PC-9 (cell line): ENCODE measurements at regions not wholly inside any gene's neighbourhood (a gene's known extent, or its start where the extent isn't known, plus 50 kb on each side); places are given as distances from the start of the nearest gene placed in this dataset.

Experiments used
- BruUV-seq: library from RNA; stranded (reverse); fragments of 400-500 nt; replicated peaks from 2 replicates; lab custom pipeline; 2021; lab: Mats Ljungman, UMichigan
- CTCF ChIA-PET: fragments of 300-600 bp; sonication (Branson Sonifier 250); formaldehyde crosslinking; loops from one replicate; lab custom pipeline; 2022; ENCODE audit warnings: antibody characterized with exemption; lab: Charles Lee
- POLR2A ChIA-PET: fragments of 300-600 bp; sonication (Branson Sonifier 250); formaldehyde crosslinking; loops from one replicate; lab custom pipeline; 2022; ENCODE audit warnings: antibody characterized with exemption; ENCODE audit not compliant: unreplicated experiment; lab: Charles Lee
- DNase-seq, 2 experiments: peaks; one replicate each; pipeline versions ENCODE4 v3.0.0 to v3.0.0-alpha.2; 2015 to 2022; ENCODE audit warnings: mixed read lengths in 1 of 2
- H2AFZ ChIP-seq: fragments of 200-600 bp; sonication (generic); 2 replicates; pipeline ENCODE4 v1.8.1; 2017; ENCODE audit warnings: antibody characterized with exemption
- H3F3A ChIP-seq: fragments of 200-600 bp; sonication (generic); 2 replicates; pipeline ENCODE4 v1.8.1; 2017; ENCODE audit warnings: antibody characterized with exemption, mild to moderate bottlenecking, low read depth; ENCODE audit not compliant: insufficient read depth
- H3K27ac ChIP-seq: fragments of 200-600 bp; sonication (generic); 2 replicates; pipeline ENCODE4 v1.6.1; 2016; ENCODE audit warnings: mixed run types
- H3K27me3 ChIP-seq: fragments of 200-600 bp; sonication (generic); 2 replicates; pipeline ENCODE4 v1.6.1; 2016; ENCODE audit warnings: low read depth, mixed run types; ENCODE audit not compliant: insufficient read depth
- H3K36me3 ChIP-seq: fragments of 200-600 bp; sonication (generic); 2 replicates; pipeline ENCODE4 v1.6.1; 2016; ENCODE audit warnings: low read depth, mixed run types
- H3K4me1 ChIP-seq: fragments of 200-600 bp; sonication (generic); replicated peaks from 2 replicates; pipeline ENCODE4 v1.6.1; 2016; ENCODE audit warnings: mixed run types; ENCODE audit not compliant: insufficient read depth
- H3K4me2 ChIP-seq: fragments of 200-600 bp; sonication (generic); 2 replicates; pipeline ENCODE4 v1.6.1; 2017; ENCODE audit warnings: mixed run types
- H3K4me3 ChIP-seq: fragments of 200-600 bp; sonication (generic); 2 replicates; pipeline ENCODE4 v1.6.1; 2016; ENCODE audit warnings: mixed run types
- H3K79me2 ChIP-seq: fragments of 200-600 bp; sonication (generic); 2 replicates; pipeline ENCODE4 v1.6.1; 2017; ENCODE audit warnings: low read depth, mixed run types
- H3K9me2 ChIP-seq: fragments of 200-600 bp; sonication (generic); 2 replicates; pipeline ENCODE4 v1.8.1; 2017; ENCODE audit warnings: mild to moderate bottlenecking; ENCODE audit not compliant: insufficient read depth
- H3K9me3 ChIP-seq: fragments of 200-600 bp; sonication (generic); 2 replicates; pipeline ENCODE4 v1.8.1; 2016; ENCODE audit warnings: low read depth; ENCODE audit not compliant: insufficient read depth
- H4K20me1 ChIP-seq: fragments of 200-600 bp; sonication (generic); 2 replicates; pipeline ENCODE4 v1.8.1; 2017; ENCODE audit not compliant: insufficient read depth
- EZH2 ChIP-seq: fragments of 200-600 bp; sonication (generic); IDR thresholded peaks from 2 replicates; pipeline ENCODE4 v1.8.0; 2017; ENCODE audit warnings: antibody characterized with exemption, low read depth
- intact Hi-C: fragments of 100-400 bp; cut with micrococcal nuclease; formaldehyde crosslinking; loops from one replicate; pipeline ENCODE4 v1.10.0; 2022; ENCODE audit not compliant: unreplicated experiment
- TF ChIP-seq, protein P1 (sequence below): fragments of 200-600 bp; sonication (generic); conservative IDR thresholded peaks from 2 replicates; pipeline ENCODE4 v1.6.1; 2017; ENCODE audit warnings: mixed run types, antibody characterized with exemption, mild to moderate bottlenecking, moderate library complexity

DNA sequence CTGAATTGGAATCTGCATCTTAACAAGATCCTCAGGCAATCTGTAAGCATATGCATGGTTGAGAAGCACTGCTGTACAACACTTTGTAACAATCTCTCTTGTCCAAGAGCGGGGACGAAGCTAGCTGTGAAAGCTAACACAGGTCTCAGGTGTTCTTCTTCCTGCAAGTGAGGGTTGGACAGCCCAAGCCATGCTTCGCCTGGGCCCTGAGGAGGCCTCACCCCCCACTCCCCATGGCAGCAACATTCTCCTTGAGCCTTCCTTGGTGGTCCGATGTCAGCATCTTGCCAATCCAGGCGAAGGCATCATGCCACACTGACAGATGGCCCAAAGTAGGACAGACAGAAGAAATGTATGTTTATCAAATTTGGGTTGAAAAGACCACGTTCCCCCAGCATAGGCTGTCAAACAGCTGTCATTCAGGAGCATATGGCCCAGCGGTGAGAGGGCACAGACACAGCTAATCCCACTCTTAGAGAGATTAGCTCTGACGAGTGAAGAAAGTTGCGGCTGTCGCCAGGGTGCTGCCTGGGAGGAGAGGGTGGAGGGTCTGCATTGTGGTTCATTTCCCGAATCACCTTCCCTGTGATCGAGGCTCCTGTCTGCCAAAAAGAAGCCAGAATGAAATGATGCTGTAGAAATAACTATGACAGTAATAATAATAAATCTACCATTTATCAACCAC lies 344.7 kb downstream of the MYCN start:
- H3K9me2 ChIP-seq: no peaks in the 10 kb centered on the region
- no peak overlapping the region for H3K27ac ChIP-seq
- no peaks in the 10 kb centered on the region for H3K79me2 ChIP-seq
- no peak overlapping the region for H3K4me2 ChIP-seq
- H3K4me3 ChIP-seq: no peak overlapping the region
- no peak for DNase-seq
- ChIA-PET POLR2A (no interaction called here), CTCF (no interaction called here)
- H3F3A ChIP-seq: no peaks in the 10 kb centered on the region
- no peaks in the 10 kb centered on the region for H3K36me3 ChIP-seq
- intact Hi-C loops: no loop called here
- no peaks in the 10 kb centered on the region for H3K9me3 ChIP-seq
- TF ChIP-seq, protein P1, sequence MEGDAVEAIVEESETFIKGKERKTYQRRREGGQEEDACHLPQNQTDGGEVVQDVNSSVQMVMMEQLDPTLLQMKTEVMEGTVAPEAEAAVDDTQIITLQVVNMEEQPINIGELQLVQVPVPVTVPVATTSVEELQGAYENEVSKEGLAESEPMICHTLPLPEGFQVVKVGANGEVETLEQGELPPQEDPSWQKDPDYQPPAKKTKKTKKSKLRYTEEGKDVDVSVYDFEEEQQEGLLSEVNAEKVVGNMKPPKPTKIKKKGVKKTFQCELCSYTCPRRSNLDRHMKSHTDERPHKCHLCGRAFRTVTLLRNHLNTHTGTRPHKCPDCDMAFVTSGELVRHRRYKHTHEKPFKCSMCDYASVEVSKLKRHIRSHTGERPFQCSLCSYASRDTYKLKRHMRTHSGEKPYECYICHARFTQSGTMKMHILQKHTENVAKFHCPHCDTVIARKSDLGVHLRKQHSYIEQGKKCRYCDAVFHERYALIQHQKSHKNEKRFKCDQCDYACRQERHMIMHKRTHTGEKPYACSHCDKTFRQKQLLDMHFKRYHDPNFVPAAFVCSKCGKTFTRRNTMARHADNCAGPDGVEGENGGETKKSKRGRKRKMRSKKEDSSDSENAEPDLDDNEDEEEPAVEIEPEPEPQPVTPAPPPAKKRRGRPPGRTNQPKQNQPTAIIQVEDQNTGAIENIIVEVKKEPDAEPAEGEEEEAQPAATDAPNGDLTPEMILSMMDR: no peak
- no peak for TF ChIP-seq EZH2
- no TSS peak for BruUV-seq
- H3K4me1 ChIP-seq: no peaks in the 10 kb centered on the region
- no peak overlapping the region for H2AFZ ChIP-seq
- H4K20me1 ChIP-seq: no peaks in the 10 kb centered on the region
- H3K27me3 ChIP-seq: peaks cover 46% of the 10 kb centered on the region

DNA sequence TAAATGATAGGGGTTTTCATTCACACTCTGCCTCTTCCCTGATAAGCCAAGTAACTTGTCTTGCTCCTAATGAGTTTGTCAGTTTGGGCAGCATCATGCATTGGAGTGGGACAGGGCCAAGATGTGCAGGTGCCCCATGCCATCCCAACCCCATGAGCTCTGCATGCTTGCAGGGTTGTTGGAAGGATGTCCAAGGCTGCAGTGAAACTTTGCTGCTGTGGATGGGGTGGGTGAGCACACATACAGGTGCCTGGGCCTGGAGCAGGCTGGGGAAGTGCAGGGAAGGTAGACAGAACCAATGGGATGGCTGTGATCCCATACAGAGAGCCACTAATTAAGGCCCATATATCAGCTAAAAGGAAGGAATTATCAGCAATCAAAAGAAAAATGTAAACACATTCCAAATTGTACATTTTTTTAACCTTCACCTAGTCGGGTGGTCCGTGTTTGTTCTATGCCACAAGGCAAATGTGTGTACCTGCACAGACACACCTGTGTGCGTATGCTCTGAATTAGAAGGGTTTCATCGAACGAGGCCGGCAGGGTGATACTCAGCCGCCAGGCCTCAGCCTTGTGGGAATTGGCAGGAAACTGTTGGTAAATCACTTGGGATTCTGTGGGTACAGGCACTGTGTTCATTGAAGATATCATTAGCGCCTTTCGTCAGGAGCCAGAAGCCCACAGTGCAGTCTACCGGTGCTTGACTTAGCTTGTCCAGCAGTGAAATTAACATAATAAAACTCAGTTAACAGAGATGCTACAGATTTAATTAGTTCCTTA lies 342.9 kb downstream of the MYCN start:
- Histone ChIP-seq H3K4me2 (no peak overlapping the region), H4K20me1 (no peaks in the 10 kb centered on the region), H3K27me3 (peaks cover 46% of the 10 kb centered on the region), H2AFZ (no peak overlapping the region), H3K9me3 (no peaks in the 10 kb centered on the region), H3K36me3 (no peaks in the 10 kb centered on the region), H3F3A (no peaks in the 10 kb centered on the region), H3K27ac (no peak overlapping the region), H3K4me3 (no peak overlapping the region), H3K79me2 (no peaks in the 10 kb centered on the region), H3K4me1 (no peaks in the 10 kb centered on the region), H3K9me2 (no peaks in the 10 kb centered on the region)
- POLR2A ChIA-PET: no interaction called here
- no TSS peak for BruUV-seq
- DNase-seq: no peak
- CTCF ChIA-PET: no interaction called here
- intact Hi-C loops: no loop called here
- TF ChIP-seq EZH2: no peak
- TF ChIP-seq, protein P1: no peak

DNA sequence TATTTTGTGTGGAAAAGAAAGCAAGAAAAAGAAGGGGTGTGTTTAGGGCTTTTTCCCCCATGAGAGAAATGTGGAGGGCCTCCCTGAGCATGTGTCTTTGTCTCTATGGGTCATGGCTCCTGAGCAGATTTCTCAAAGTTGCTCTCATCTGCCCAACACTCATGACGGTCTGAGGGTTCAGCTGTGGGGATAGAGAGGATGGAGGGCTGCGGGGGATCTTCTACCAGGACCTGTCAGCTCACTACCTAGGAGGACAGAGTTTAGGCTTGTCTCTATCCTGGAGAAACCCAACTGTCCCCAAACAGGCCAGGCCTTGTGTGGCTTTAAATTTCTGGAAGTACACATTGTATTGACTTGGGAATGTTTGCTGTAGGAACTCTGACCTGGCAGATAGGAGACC lies 342.2 kb downstream of the MYCN start:
- intact Hi-C loops: loop anchor here (1.0 kb wide), 1 partner anchor 645 kb away; no protein-coding TSS in a partner anchor
- Histone ChIP-seq H3K4me2 (no peak overlapping the region), H2AFZ (no peak overlapping the region), H3K4me3 (no peak overlapping the region), H3K4me1 (no peaks in the 10 kb centered on the region), H3K9me3 (no peaks in the 10 kb centered on the region), H3K27ac (no peak overlapping the region), H4K20me1 (no peaks in the 10 kb centered on the region), H3F3A (no peaks in the 10 kb centered on the region), H3K79me2 (no peaks in the 10 kb centered on the region), H3K27me3 (peaks cover 43% of the 10 kb centered on the region), H3K9me2 (no peaks in the 10 kb centered on the region), H3K36me3 (no peaks in the 10 kb centered on the region)
- POLR2A ChIA-PET: no interaction called here
- BruUV-seq: no TSS peak
- CTCF ChIA-PET: no interaction called here
- TF ChIP-seq, protein P1: no peak
- TF ChIP-seq EZH2: no peak
- DNase-seq: no peak
